ENCODE measurements at regions not wholly inside any gene's neighbourhood (a gene's known extent, or its start where the extent isn't known, plus 50 kb on each side); places are given as distances from the start of the nearest gene placed in this dataset.

- H3K4me1 ChIP-seq, result no peaks in the 10 kb centered on the region
- no peaks in the 10 kb centered on the region for H3K27me3 ChIP-seq
- no peaks in the 10 kb centered on the region for H3K9me3 ChIP-seq
- H3K27ac ChIP-seq, result no peak overlapping the region
- DNase-seq, result no peak
- no peak overlapping the region for H3K4me3 ChIP-seq
- intact Hi-C loops (cut with DNase I; ENCODE audit: low total_unique reads), result no loop called here
- H3K36me3 ChIP-seq, result no peaks in the 10 kb centered on the region
- no peak for TF ChIP-seq CTCF (IDR thresholded peaks at IDR 0.05)
Observed at GRCh38 chrY:8715226-8715625, 622.0 kb upstream of the TSPY4 start.

GRCh38 chrY:8726616-8727015 lies 610.6 kb upstream of the TSPY4 start:
- intact Hi-C loops (cut with DNase I; ENCODE audit: low total_unique reads), result no loop called here

GRCh38 chrY:8729971-8730370 lies 607.3 kb upstream of the TSPY4 start:
- intact Hi-C loops (cut with DNase I; ENCODE audit: low total_unique reads), result no loop called here
- Histone ChIP-seq H3K4me1 (no peaks in the 10 kb centered on the region), H3K4me3 (no peak overlapping the region), H3K9me3 (no peaks in the 10 kb centered on the region), H3K36me3 (no peaks in the 10 kb centered on the region), H3K27me3 (no peaks in the 10 kb centered on the region), H3K27ac (no peak overlapping the region)
- no peak for DNase-seq
- no peak for TF ChIP-seq CTCF (IDR thresholded peaks at IDR 0.05)

More at GRCh38 chrY:8726616-8727015, 610.6 kb upstream of the TSPY4 start:
- TF ChIP-seq CTCF (IDR thresholded peaks at IDR 0.05), result no peak
- Histone ChIP-seq H3K4me1 (no peaks in the 10 kb centered on the region), H3K36me3 (no peaks in the 10 kb centered on the region), H3K9me3 (no peaks in the 10 kb centered on the region), H3K27ac (no peak overlapping the region), H3K27me3 (no peaks in the 10 kb centered on the region), H3K4me3 (no peak overlapping the region)
- no peak for DNase-seq

GRCh38 chrY:8741343-8742069 lies 595.8 kb upstream of the TSPY4 start:
- Histone ChIP-seq H3K4me1 (no peaks in the 10 kb centered on the region), H3K27me3 (no peaks in the 10 kb centered on the region), H3K27ac (no peak overlapping the region), H3K36me3 (no peaks in the 10 kb centered on the region), H3K9me3 (no peaks in the 10 kb centered on the region), H3K4me3 (no peak overlapping the region)
- TF ChIP-seq CTCF (IDR thresholded peaks at IDR 0.05), result no peak
- DNase-seq, result no peak
- intact Hi-C loops (cut with DNase I; ENCODE audit: low total_unique reads), result no loop called here

- no peak overlapping the region for H3K4me3 ChIP-seq
- H3K27ac ChIP-seq, result no peak overlapping the region
- DNase-seq, result no peak
- H3K9me3 ChIP-seq, result no peaks in the 10 kb centered on the region
- intact Hi-C loops (cut with DNase I; ENCODE audit: low total_unique reads), result no loop called here
- no peaks in the 10 kb centered on the region for H3K27me3 ChIP-seq
- H3K36me3 ChIP-seq, result no peaks in the 10 kb centered on the region
- no peak for TF ChIP-seq CTCF (IDR thresholded peaks at IDR 0.05)
- no peaks in the 10 kb centered on the region for H3K4me1 ChIP-seq
Observed at GRCh38 chrY:8764184-8764583, 573.1 kb upstream of the TSPY4 start.
